CD4-positive, alpha-beta T cell treated with Interleukin-17A for 4 hours (primary cell): ENCODE measurements at regions not wholly inside any gene's neighbourhood (a gene's known extent, or its start where the extent isn't known, plus 50 kb on each side); places are given as distances from the start of the nearest gene placed in this dataset.

ENCODE experiments used
- DNase-seq: peaks from one replicate; pipeline ENCODE4 v3.0.0-alpha.2; 2020; ENCODE audit warnings: mixed read lengths

DNA sequence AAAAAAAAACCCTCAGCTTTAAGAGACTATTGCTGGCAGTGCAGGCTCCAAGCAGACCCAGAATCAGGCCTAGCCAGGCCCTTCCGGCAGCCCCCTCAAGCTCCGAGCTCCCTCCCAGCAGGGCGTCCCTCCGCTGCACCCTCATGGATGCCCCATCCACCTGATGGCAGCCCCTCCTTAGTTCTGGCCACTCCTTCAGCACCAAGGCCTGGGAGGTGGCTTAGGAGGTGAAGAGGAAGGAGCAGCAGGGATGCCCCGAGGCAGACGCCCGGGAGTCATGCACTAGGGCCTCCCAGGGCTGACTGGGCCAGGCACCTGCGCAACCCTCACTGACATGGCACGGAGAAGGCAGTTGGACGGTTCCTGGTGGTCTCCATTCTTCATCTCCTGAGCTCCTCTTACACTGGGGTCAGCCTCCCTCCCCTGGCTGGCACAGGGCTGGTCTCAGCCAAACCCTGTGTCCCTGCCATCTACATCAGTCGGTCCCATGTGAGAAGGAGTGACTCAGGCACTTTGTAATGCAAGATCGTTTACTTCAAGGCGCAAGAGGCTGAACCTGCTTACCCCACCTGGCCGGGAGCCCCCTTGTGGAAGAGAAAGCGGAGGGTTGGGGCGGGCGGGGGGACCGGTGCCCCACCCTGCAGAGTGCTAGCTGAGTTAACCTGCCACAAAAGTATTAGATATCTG is 53.5 kb upstream of the ID2 start:
- peak; percentile 6 for DNase-seq

DNA sequence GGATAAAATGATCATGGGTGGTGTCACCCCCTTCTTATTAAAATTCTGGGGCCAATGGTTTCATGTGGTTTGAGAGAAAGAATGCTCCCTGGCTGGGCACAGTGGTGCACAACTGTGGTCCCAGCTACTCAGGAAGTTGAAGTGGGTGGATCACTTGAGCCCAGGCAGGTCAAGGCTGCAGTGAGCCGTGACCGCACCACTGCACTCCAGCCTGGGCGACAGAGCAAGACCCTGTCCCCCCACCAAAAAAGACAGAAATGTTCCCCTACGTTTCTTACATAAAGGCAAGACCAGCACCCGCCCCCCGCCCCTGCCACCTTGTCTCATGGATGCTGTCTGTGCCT is 53.0 kb upstream of the ID2 start:
- no peak for DNase-seq

DNA sequence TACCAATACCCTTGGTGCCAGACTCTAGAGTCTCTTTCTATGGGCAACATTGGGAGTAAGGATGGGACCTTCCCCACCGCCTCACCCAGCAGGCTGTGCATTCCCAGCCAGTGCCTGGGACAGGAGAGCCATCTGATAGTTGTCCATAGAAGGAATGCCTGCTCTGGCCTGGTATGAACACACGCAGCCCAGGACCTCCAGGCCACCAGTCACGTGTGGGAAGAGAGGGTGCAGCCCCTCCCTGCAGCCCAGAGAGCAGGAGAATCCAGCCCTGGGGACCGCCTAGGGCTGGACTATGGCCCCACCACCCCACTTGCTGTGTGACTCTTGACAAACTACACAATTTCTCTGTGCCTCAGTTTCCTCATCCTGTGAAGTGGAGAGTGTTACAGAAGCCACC is 52.5 kb upstream of the ID2 start:
- DNase-seq, result no peak

DNA sequence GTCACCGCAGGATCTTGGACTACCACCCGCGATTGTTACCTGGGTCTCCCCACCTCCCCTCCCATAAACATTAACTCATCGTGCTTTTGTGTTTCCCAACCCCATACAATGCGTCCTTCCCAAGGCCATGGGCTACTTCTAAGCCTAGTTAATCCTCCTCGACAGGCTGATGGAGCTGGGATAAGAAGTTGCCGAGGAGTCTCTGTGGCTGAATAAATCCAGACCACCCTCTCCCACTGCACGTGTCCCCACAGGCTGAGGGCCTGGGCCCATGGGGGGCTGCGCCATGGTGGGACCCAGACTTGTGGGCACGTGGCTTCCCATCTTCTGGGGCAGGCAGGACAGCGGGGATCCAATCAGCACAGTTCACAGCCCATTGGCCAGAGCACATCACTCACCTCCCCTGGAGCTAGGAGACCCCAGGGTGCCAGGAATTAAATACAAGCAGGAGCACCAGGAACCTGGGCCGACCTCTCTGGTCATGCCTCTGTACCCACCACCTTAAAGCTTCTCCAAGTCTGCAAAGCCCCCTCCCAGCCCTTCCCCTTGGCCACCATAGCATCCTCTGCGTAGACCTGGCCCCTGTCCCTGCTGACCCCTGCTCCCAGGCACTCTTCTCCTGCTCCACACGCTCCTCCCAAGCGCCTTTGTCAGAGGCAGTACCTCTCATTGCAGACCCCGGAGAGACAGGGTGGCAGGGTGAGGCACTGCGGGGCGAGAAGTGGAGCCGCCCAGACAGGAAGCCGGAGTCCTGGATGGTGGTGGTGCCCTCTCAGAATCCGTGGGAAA is 51.0 kb upstream of the ID2 start:
- DNase-seq, result no peak

DNA sequence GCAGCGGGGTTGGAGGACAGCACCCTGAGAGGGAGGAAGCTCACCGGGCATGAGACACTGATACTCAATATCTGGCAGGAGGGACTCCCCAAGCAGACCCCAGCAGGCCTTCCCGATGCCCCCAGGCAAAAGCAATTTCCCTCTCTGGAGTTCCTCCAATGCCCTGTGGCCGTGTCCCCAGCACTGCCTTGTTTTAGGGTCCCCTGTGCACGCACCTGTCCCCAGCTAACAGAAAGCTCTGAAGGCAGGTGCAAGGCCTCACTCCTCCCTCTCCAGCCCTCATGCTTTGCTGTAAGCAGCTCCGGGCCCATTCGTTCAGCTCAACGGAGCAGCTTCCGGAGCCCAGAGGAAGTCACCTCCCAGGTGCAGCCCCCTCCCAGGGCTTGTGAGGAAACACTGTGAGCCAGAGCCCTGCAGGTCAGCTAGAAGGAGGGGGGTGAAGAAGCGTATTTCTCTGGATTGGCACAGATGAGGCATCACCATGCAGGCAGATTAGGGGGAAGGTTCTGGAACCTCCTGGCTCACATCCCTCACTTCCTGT is 50.3 kb upstream of the ID2 start:
- peak; percentile 21 for DNase-seq
